ENCODE measurements at regions not wholly inside any gene's neighbourhood (a gene's known extent, or its start where the extent isn't known, plus 50 kb on each side); places are given as distances from the start of the nearest gene placed in this dataset.

DNA sequence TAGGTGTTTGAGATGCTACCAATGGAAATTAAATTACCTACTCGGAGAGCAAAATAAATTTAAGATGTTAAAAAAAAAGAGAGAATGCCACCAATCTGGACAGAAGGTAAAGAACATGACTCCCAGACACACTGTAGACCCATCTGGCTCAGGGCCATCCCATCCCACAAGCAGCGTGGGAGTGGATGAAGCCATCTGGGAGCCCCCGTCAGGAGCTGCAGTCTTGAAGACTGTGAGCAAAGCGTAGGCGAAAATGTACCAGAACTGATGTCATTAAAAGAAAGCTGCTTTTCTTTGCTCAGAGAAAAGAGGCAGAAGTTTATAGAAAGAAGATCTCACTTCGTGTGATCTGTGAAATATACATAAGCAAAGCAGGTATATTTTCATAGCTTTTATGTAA lies 815.7 kb downstream of the QKI start:
- TF ChIP-seq CTCF (IDR thresholded peaks at IDR 0.05) (no peak), POLR2A (IDR thresholded peaks at IDR 0.05; ENCODE audit: low read depth) (no peak), EP300 (IDR thresholded peaks at IDR 0.05) (no peak), POLR2AphosphoS5 (IDR thresholded peaks at IDR 0.05) (no peak)

All from esophagus muscularis mucosa (tissue), 4 donors.